HG03095 (cell line): ENCODE measurements at regions not wholly inside any gene's neighbourhood (a gene's known extent, or its start where the extent isn't known, plus 50 kb on each side); places are given as distances from the start of the nearest gene placed in this dataset.

Experiments used
- ATAC-seq: cut with Tn5 transposase; IDR thresholded peaks from one replicate; pipeline ENCODE4 v1.9.1; 2021; ENCODE audit warnings: moderate library complexity; ENCODE audit not compliant: unreplicated experiment

- ATAC-seq: no peak
Observed at GRCh38 chr3:194076475-194076874, 59.5 kb upstream of the HES1 start.

- ATAC-seq: no peak
Observed at GRCh38 chr3:194077602-194078001, 58.3 kb upstream of the HES1 start.

- no peak for ATAC-seq
Observed at GRCh38 chr3:194078045-194078821, 57.7 kb upstream of the HES1 start.

- no peak for ATAC-seq
Observed at GRCh38 chr3:194079702-194080172, 56.2 kb upstream of the HES1 start.

GRCh38 chr3:194080436-194080835 lies 55.5 kb upstream of the HES1 start:
- no peak for ATAC-seq

- ATAC-seq: no peak
Observed at GRCh38 chr3:194080913-194081800, 54.8 kb upstream of the HES1 start.

- no peak for ATAC-seq
Observed at GRCh38 chr3:194081826-194082225, 54.1 kb upstream of the HES1 start.

GRCh38 chr3:194082743-194083636 lies 53.0 kb upstream of the HES1 start:
- ATAC-seq: no peak

- peak; percentile 45 for ATAC-seq
Observed at GRCh38 chr3:194083637-194084224, 52.2 kb upstream of the HES1 start.

GRCh38 chr3:194084284-194084683 lies 51.7 kb upstream of the HES1 start:
- ATAC-seq: peak; percentile 95
